Activated naive CD4-positive, alpha-beta T cell treated with anti-CD3 and anti-CD28 coated beads for 36 hours (primary cell): ENCODE measurements at regions not wholly inside any gene's neighbourhood (a gene's known extent, or its start where the extent isn't known, plus 50 kb on each side); places are given as distances from the start of the nearest gene placed in this dataset.

Experiments
- CTCF ChIA-PET: fragments of 350-600 bp; sonication (Branson Sonifier 250); formaldehyde crosslinking; loops from one replicate; lab custom pipeline; 2021; ENCODE audit warnings: antibody characterized with exemption; lab: Charles Lee
- DNase-seq: peaks from one replicate; pipeline ENCODE4 v3.0.0-alpha.2; 2020
- H3K27ac Mint-ChIP-seq: one replicate; pipeline ENCODE4 v1.8.0; 2021; ENCODE audit warnings: mild to moderate bottlenecking, mixed read lengths
- H3K27me3 Mint-ChIP-seq: one replicate; pipeline ENCODE4 v1.8.0; 2021; ENCODE audit warnings: low read depth, mixed read lengths
- H3K36me3 Mint-ChIP-seq: one replicate; pipeline ENCODE4 v1.8.0; 2021; ENCODE audit warnings: low read depth, mixed read lengths
- H3K4me1 Mint-ChIP-seq: one replicate; pipeline ENCODE4 v1.8.0; 2021; ENCODE audit warnings: low read depth, mixed read lengths
- H3K4me3 Mint-ChIP-seq: one replicate; pipeline ENCODE4 v1.8.0; 2021; ENCODE audit warnings: mild to moderate bottlenecking, moderate library complexity, mixed read lengths
- H3K9me3 Mint-ChIP-seq: one replicate; pipeline ENCODE4 v1.8.0; 2021; ENCODE audit warnings: mixed read lengths
- intact Hi-C: fragments of 100-400 bp; cut with micrococcal nuclease; formaldehyde crosslinking; loops from one replicate; pipeline ENCODE4 v1.15.1; 2023

DNA sequence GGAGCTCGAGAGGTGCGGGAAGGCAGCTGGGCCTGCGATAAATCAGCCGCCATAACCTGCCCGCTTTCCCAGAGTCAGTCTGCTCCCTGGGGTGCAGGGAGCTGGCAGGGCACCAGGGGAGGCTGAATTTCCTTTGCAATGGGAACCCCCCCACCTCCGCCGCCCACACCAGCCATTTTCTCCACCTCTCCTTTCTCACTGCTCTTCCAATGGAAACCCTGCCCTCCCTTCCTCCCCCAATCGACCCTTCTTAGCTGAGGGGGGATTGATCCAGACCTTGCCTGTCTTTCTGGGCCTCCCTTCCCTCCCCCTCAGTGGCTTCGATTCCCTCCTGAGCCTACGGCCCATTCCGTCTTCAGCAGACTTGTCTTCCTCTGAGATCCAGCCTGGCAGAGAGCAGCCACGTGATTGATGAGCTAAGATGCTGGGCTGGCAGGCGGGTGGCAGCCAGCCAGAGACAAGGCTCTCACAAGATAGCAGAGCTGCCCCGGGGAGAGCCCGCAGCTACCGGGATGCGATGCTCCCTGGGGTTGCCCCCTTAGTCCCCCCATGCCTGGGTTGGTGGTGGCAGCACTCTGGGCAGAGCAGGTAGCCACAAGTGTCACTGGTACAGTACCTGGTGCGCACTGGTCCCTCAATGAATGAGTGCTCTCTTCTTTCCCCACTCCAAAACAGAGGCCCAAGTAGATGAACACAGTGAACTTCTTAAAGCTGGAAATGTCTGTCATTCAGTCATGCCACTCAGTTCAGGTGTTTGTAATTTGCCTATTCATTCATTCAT lies 53.7 kb upstream of the FABP6 start:
- H3K4me1 Mint-ChIP-seq: no peaks in the 10 kb centered on the region
- DNase-seq: no peak
- CTCF ChIA-PET: interaction anchor here (0.6 kb wide), 1 partner anchor 167 kb away, joined by 3 read pairs; no protein-coding TSS in a partner anchor
- no peaks in the 10 kb centered on the region for H3K9me3 Mint-ChIP-seq
- H3K4me3 Mint-ChIP-seq: no peak overlapping the region
- no peaks in the 10 kb centered on the region for H3K27me3 Mint-ChIP-seq
- intact Hi-C loops: no loop called here
- no peaks in the 10 kb centered on the region for H3K36me3 Mint-ChIP-seq
- no peak overlapping the region for H3K27ac Mint-ChIP-seq

DNA sequence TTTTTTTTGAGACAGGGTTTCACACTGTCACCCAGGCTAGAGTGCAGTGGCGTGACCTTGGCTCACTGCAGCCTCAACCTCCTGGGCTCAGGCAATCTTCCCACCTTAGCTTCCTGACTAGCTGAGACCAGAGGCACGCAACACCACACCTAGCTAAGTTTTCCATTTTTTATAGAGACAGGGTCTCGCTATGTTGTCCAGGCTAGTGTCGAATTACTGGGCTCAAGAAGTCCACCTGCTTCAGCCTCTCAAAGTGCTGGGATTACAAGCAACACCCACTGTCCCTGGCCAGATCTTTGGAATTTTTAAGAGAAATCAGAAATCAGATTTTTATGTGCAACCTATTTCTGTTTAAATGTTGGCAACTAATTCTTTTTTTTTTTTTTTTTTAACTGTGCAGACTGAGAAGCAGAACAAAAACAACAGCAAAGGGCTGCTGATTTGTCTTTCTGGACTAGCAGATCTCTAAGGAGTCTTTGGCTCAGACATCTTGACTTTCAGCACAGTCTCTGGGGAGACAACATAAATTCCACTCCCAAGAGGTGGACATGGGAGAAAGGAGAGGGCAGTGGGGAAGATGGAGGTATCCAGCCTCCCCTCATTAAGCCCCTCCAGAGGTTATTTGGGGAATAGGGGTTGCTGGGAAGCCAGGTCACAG lies 54.4 kb upstream of the FABP6 start:
- Mint-ChIP-seq H3K4me1 (no peaks in the 10 kb centered on the region), H3K36me3 (no peaks in the 10 kb centered on the region), H3K27ac (no peak overlapping the region), H3K4me3 (no peak overlapping the region), H3K27me3 (no peaks in the 10 kb centered on the region), H3K9me3 (no peaks in the 10 kb centered on the region)
- CTCF ChIA-PET: interaction anchor here (0.6 kb wide), 1 partner anchor 167 kb away, joined by 3 read pairs; no protein-coding TSS in a partner anchor
- DNase-seq: no peak
- intact Hi-C loops: no loop called here

DNA sequence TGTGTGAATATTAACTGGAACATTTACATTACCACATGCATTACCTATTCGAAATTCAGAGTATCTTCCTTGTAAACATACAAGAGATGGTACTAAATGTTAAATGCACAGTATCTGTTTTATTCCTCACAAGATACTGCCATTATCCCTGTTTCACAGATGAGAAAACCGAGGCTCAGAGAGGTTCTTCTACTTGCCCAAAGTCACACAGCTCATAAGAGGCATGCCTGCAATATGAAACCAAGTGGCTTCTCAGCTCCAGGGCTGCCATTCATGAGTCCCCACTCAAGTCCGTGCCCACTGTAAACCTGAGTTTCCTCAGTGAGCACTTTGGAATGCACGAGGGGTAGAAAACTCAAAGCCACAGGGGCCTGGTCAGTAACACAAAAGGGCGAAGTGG lies 55.0 kb upstream of the FABP6 start:
- no peaks in the 10 kb centered on the region for H3K27me3 Mint-ChIP-seq
- no peak for DNase-seq
- intact Hi-C loops: no loop called here
- H3K9me3 Mint-ChIP-seq: no peaks in the 10 kb centered on the region
- CTCF ChIA-PET: no interaction called here
- no peak overlapping the region for H3K27ac Mint-ChIP-seq
- no peaks in the 10 kb centered on the region for H3K4me1 Mint-ChIP-seq
- H3K4me3 Mint-ChIP-seq: no peak overlapping the region
- H3K36me3 Mint-ChIP-seq: no peaks in the 10 kb centered on the region

DNA sequence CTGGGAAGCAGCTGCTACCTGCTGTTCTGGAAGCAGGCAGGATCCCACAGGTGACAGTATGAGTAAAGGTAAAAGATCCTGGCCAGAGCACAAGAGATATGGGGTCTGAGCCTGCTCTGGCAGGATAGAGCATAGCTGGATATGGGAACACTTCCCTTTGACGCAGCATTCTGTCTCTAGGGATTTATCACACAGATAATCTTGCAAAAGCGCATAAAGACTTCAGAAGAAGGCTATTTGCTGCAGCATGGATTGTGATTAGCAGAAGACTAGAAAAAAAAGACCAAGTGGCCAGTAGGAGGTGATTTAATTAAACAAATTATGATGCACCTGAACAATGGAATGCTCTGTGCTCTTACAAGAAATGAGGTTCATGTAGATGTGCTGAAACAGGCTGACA lies 52.4 kb upstream of the PWWP2A start:
- CTCF ChIA-PET: no interaction called here
- H3K27ac Mint-ChIP-seq: no peak overlapping the region

DNA sequence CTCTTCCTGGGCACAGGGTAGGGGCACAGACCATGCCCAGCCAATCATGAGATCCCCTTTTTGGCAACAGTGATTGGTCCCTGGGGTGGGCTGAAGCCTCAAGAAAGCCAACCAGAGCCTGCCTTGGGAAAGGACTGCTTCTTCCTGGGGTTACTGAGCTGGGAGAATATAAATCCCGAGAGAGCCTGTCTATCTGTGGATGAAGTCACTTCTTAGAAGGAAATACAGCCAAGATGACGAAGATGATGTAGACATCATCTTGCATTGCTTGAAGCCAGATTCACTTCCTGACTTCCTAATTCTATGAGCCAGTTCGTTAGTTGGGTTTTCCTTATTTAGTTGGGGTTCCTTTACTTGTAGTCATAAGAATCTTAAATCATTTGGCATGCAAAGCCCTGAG lies 50.1 kb upstream of the PWWP2A start:
- no peak for DNase-seq
- CTCF ChIA-PET: no interaction called here
- H3K4me1 Mint-ChIP-seq: no peaks in the 10 kb centered on the region
- H3K27ac Mint-ChIP-seq: no peak overlapping the region
- H3K9me3 Mint-ChIP-seq: no peaks in the 10 kb centered on the region
- H3K36me3 Mint-ChIP-seq: no peaks in the 10 kb centered on the region
- intact Hi-C loops: no loop called here
- H3K27me3 Mint-ChIP-seq: peaks cover 14% of the 10 kb centered on the region
- H3K4me3 Mint-ChIP-seq: no peak overlapping the region

More for the DNA sequence above, 52.4 kb upstream of the PWWP2A start:
- no peaks in the 10 kb centered on the region for H3K9me3 Mint-ChIP-seq
- no peak overlapping the region for H3K4me3 Mint-ChIP-seq
- DNase-seq: no peak
- peaks cover 7% of the 10 kb centered on the region for H3K27me3 Mint-ChIP-seq
- intact Hi-C loops: no loop called here
- no peaks in the 10 kb centered on the region for H3K36me3 Mint-ChIP-seq
- no peaks in the 10 kb centered on the region for H3K4me1 Mint-ChIP-seq
